ENCODE measurements at regions not wholly inside any gene's neighbourhood (a gene's known extent, or its start where the extent isn't known, plus 50 kb on each side); places are given as distances from the start of the nearest gene placed in this dataset.

- TF ChIP-seq, protein P1, sequence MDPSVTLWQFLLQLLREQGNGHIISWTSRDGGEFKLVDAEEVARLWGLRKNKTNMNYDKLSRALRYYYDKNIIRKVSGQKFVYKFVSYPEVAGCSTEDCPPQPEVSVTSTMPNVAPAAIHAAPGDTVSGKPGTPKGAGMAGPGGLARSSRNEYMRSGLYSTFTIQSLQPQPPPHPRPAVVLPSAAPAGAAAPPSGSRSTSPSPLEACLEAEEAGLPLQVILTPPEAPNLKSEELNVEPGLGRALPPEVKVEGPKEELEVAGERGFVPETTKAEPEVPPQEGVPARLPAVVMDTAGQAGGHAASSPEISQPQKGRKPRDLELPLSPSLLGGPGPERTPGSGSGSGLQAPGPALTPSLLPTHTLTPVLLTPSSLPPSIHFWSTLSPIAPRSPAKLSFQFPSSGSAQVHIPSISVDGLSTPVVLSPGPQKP (IDR thresholded peaks at IDR 0.05; ENCODE audit: low read depth, low read length) = no peak
- no peak for TF ChIP-seq TCF12 (IDR thresholded peaks at IDR 0.05; ENCODE audit: low read depth, low read length)
- TF ChIP-seq TCF7 (IDR thresholded peaks at IDR 0.05; ENCODE audit: borderline replicate concordance) = no peak
- no peak for TF ChIP-seq SP1 (IDR thresholded peaks at IDR 0.05; ENCODE audit: low read depth, low read length)
- TF ChIP-seq ZNF24 (IDR thresholded peaks at IDR 0.05) = 0 out of 2 replicates have a peak, but pooled peaks have one; percentile 14
- TF ChIP-seq CBX5 (IDR thresholded peaks at IDR 0.05; ENCODE audit: low read depth) = no peak
- no peak for TF ChIP-seq PAX8 (IDR thresholded peaks at IDR 0.05)
- no peak for TF ChIP-seq EGR1 (IDR thresholded peaks at IDR 0.05; ENCODE audit: borderline replicate concordance in 1 of 2, low read depth in 2 of 2, low read length in 2 of 2)
- TF ChIP-seq SREBF2 (IDR thresholded peaks at IDR 0.05; ENCODE audit: low read length) = no peak
- TF ChIP-seq CREB1 (IDR thresholded peaks at IDR 0.05; ENCODE audit: low read depth) = no peak
- TF ChIP-seq RFX5 (IDR thresholded peaks at IDR 0.05; ENCODE audit: low read depth, low read length) = no peak
- 0 out of 2 replicates have a peak, but pooled peaks have one; percentile 15 for TF ChIP-seq JUNB (IDR thresholded peaks at IDR 0.05)
- TF ChIP-seq RB1 (IDR thresholded peaks at IDR 0.05; ENCODE audit: borderline replicate concordance) = no peak
- no peak for TF ChIP-seq SUZ12 (IDR thresholded peaks at IDR 0.05; ENCODE audit: unreplicated experiment)
- TF ChIP-seq, protein P2, sequence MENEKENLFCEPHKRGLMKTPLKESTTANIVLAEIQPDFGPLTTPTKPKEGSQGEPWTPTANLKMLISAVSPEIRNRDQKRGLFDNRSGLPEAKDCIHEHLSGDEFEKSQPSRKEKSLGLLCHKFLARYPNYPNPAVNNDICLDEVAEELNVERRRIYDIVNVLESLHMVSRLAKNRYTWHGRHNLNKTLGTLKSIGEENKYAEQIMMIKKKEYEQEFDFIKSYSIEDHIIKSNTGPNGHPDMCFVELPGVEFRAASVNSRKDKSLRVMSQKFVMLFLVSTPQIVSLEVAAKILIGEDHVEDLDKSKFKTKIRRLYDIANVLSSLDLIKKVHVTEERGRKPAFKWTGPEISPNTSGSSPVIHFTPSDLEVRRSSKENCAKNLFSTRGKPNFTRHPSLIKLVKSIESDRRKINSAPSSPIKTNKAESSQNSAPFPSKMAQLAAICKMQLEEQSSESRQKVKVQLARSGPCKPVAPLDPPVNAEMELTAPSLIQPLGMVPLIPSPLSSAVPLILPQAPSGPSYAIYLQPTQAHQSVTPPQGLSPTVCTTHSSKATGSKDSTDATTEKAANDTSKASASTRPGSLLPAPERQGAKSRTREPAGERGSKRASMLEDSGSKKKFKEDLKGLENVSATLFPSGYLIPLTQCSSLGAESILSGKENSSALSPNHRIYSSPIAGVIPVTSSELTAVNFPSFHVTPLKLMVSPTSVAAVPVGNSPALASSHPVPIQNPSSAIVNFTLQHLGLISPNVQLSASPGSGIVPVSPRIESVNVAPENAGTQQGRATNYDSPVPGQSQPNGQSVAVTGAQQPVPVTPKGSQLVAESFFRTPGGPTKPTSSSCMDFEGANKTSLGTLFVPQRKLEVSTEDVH (IDR thresholded peaks at IDR 0.05; ENCODE audit: low read depth, partially characterized antibody) = no peak
- 0 out of 2 replicates have a peak, but pooled peaks have one; percentile 40 for TF ChIP-seq IRF4 (IDR thresholded peaks at IDR 0.05; ENCODE audit: low read depth, low read length)
- 0 out of 2 replicates have a peak, but pooled peaks have one; percentile 53 for TF ChIP-seq TBL1XR1 (IDR thresholded peaks at IDR 0.05; ENCODE audit: low read depth, low read length)
- TF ChIP-seq, protein P3, sequence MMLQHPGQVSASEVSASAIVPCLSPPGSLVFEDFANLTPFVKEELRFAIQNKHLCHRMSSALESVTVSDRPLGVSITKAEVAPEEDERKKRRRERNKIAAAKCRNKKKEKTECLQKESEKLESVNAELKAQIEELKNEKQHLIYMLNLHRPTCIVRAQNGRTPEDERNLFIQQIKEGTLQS (IDR thresholded peaks at IDR 0.05; ENCODE audit: borderline replicate concordance, extremely low read depth, low read depth, low read length) = no peak
- TF ChIP-seq RELA (IDR thresholded peaks at IDR 0.05; ENCODE audit: borderline replicate concordance, partially characterized antibody) = no peak
- TF ChIP-seq BCL11A (IDR thresholded peaks at IDR 0.05; ENCODE audit: low read depth, low read length) = peak; percentile 48; the same call in 1 of the 2 replicates
- no peak for TF ChIP-seq LARP7 (IDR thresholded peaks at IDR 0.05)
- TF ChIP-seq CBFB (IDR thresholded peaks at IDR 0.05; ENCODE audit: low read depth) = 0 out of 2 replicates have a peak, but pooled peaks have one; percentile 25
- peak; percentile 73 for TF ChIP-seq NR2F1 (conservative IDR thresholded peaks at IDR 0.05)
- peak; percentile 67 for TF ChIP-seq RUNX3 (IDR thresholded peaks at IDR 0.05; ENCODE audit: low read length)
- peak; percentile 94 for TF ChIP-seq MEF2A (IDR thresholded peaks at IDR 0.05; ENCODE audit: insufficient read depth, low read depth, low read length)
- TF ChIP-seq PML (IDR thresholded peaks at IDR 0.05; ENCODE audit: low read length) = peak; percentile 65; the same call in 1 of the 2 replicates
- TF ChIP-seq, protein P4, sequence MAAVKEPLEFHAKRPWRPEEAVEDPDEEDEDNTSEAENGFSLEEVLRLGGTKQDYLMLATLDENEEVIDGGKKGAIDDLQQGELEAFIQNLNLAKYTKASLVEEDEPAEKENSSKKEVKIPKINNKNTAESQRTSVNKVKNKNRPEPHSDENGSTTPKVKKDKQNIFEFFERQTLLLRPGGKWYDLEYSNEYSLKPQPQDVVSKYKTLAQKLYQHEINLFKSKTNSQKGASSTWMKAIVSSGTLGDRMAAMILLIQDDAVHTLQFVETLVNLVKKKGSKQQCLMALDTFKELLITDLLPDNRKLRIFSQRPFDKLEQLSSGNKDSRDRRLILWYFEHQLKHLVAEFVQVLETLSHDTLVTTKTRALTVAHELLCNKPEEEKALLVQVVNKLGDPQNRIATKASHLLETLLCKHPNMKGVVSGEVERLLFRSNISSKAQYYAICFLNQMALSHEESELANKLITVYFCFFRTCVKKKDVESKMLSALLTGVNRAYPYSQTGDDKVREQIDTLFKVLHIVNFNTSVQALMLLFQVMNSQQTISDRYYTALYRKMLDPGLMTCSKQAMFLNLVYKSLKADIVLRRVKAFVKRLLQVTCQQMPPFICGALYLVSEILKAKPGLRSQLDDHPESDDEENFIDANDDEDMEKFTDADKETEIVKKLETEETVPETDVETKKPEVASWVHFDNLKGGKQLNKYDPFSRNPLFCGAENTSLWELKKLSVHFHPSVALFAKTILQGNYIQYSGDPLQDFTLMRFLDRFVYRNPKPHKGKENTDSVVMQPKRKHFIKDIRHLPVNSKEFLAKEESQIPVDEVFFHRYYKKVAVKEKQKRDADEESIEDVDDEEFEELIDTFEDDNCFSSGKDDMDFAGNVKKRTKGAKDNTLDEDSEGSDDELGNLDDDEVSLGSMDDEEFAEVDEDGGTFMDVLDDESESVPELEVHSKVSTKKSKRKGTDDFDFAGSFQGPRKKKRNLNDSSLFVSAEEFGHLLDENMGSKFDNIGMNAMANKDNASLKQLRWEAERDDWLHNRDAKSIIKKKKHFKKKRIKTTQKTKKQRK (IDR thresholded peaks at IDR 0.05; ENCODE audit: low read depth, low read length) = no peak
- TF ChIP-seq MTA2 (IDR thresholded peaks at IDR 0.05; ENCODE audit: low read depth) = peak; percentile 58; the same call in 1 of the 2 replicates
These were observed 64.5 kb downstream of the C9orf152 start (continued) for GRCh38 chr9:110143485-110143884.
